ENCODE measurements at regions not wholly inside any gene's neighbourhood (a gene's known extent, or its start where the extent isn't known, plus 50 kb on each side); places are given as distances from the start of the nearest gene placed in this dataset.

DNA sequence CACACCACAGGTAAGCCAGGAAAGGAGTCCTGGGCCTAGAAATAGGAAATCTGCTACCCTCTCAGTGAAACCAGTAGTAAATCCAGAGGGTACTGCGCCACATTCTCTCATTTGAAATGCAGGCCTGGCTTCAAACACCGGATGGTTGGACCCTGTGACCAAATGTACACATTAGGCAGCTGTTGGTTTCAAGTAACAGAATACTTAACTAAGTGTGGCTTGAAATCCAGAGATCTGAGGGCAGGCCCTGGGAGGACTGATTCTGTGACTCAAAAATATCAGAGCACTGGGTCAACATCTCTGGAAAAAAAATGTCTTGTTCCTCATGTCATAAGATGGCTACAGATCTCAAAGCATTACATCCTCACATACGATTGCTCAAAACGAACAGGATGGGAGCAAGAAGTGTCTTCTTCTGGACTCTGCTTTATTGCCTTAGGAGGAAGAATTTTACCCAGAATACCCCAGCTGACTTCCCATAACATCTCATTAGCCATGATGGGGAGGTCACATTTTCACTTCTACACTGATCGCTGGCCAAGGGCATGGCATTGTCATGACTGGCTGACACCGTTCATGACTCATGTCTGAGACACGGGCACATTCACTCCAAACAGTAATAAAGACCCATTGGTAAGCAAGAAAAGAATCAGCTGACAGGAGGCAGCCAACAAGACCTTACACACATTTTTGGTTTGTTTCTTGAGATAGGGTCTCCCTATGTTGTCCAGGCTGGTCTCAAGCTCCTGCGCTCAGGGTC is 166.0 kb downstream of the ARRDC4 start:
- TF ChIP-seq POLR2AphosphoS5 (IDR thresholded peaks at IDR 0.05) (no peak), POLR2A (IDR thresholded peaks at IDR 0.05) (no peak)
- TF ChIP-seq, protein P1, sequence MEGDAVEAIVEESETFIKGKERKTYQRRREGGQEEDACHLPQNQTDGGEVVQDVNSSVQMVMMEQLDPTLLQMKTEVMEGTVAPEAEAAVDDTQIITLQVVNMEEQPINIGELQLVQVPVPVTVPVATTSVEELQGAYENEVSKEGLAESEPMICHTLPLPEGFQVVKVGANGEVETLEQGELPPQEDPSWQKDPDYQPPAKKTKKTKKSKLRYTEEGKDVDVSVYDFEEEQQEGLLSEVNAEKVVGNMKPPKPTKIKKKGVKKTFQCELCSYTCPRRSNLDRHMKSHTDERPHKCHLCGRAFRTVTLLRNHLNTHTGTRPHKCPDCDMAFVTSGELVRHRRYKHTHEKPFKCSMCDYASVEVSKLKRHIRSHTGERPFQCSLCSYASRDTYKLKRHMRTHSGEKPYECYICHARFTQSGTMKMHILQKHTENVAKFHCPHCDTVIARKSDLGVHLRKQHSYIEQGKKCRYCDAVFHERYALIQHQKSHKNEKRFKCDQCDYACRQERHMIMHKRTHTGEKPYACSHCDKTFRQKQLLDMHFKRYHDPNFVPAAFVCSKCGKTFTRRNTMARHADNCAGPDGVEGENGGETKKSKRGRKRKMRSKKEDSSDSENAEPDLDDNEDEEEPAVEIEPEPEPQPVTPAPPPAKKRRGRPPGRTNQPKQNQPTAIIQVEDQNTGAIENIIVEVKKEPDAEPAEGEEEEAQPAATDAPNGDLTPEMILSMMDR (IDR thresholded peaks at IDR 0.05): no peak

Measured in suprapubic skin (tissue), 4 donors.